Activated T-cell treated with anti-CD3 and anti-CD28 coated beads, Interleukin-2, amount 50 U/mL, for 72 hours (primary cell): ENCODE measurements at regions not wholly inside any gene's neighbourhood (a gene's known extent, or its start where the extent isn't known, plus 50 kb on each side); places are given as distances from the start of the nearest gene placed in this dataset.

Experiments
- ATAC-seq, 2 donors: fragments of 150-1000 bp; cut with Tn5 transposase; replicated peaks in 1 of 2; 2 replicates each; pipeline ENCODE4 v1.10.0; 2021; ENCODE audit warnings: moderate library complexity in 2 of 2, mild to moderate bottlenecking in 1 of 2
- DNase-seq, 2 donors: peaks; one replicate each; pipeline ENCODE4 v3.0.0; 2021 to 2022; ENCODE audit warnings: mixed read lengths in 1 of 2
- H3K27ac Mint-ChIP-seq: one replicate; pipeline ENCODE4 v1.8.0; 2022; ENCODE audit warnings: mild to moderate bottlenecking, moderate library complexity, mixed read lengths
- H3K27me3 Mint-ChIP-seq: one replicate; pipeline ENCODE4 v1.8.0; 2022; ENCODE audit warnings: low read depth, mixed read lengths
- H3K36me3 Mint-ChIP-seq, 2 donors: one replicate each; pipeline ENCODE4 v1.8.0; 2022; ENCODE audit warnings: mixed read lengths in 2 of 2, mild to moderate bottlenecking in 1 of 2; ENCODE audit not compliant: insufficient read depth in 2 of 2
- H3K4me1 Mint-ChIP-seq: one replicate; pipeline ENCODE4 v1.8.0; 2022; ENCODE audit warnings: low read depth, mixed read lengths
- H3K4me3 Mint-ChIP-seq, 2 donors: one replicate each; pipeline ENCODE4 v1.8.0; 2022; ENCODE audit warnings: mild to moderate bottlenecking in 2 of 2, mixed read lengths in 2 of 2, moderate library complexity in 2 of 2
- H3K9me3 Mint-ChIP-seq, 2 donors: one replicate each; pipeline ENCODE4 v1.8.0; 2022; ENCODE audit warnings: mixed read lengths in 2 of 2

DNA sequence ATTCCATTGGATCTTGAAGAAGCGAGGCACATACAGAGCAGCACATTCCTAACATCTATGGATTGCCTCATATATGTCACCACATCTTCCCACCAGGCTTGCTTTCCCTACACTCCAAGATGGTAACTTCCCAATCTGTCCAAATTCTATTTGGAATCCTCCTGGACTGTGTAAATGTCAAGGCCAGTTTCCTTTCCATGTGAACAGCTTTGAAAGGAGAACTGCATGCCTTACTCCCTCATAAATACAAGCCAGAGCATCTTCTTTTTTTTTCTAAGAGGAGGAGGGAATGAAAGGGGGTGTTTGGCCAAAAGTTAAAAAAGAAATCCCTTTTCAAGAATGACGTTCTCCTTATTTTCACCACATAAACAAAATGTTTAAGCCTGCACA is 103.8 kb upstream of the OSR1 start:
- H3K4me1 Mint-ChIP-seq = no peaks in the 10 kb centered on the region
- H3K9me3 Mint-ChIP-seq = peaks cover 1 to 4% of the 10 kb centered on the region in 2 donors
- DNase-seq (no peak), ATAC-seq (no peak)
- peaks cover 8% of the 10 kb centered on the region for H3K27me3 Mint-ChIP-seq
- H3K4me3 Mint-ChIP-seq = no peak overlapping the region
- H3K36me3 Mint-ChIP-seq = no peaks in the 10 kb centered on the region
- no peak overlapping the region for H3K27ac Mint-ChIP-seq

GRCh38 chr2:19461504-19462255 is 103.3 kb upstream of the OSR1 start:
- Mint-ChIP-seq H3K27ac (no peak overlapping the region), H3K36me3 (no peaks in the 10 kb centered on the region), H3K27me3 (peaks cover 8% of the 10 kb centered on the region), H3K4me1 (no peaks in the 10 kb centered on the region), H3K9me3 (peaks cover 0 to 2% of the 10 kb centered on the region in 2 donors), H3K4me3 (no peak overlapping the region)
- ATAC-seq (no peak), DNase-seq (no peak)

- no peak for DNase-seq
These were observed 102.3 kb upstream of the OSR1 start for GRCh38 chr2:19460761-19461160.

DNA sequence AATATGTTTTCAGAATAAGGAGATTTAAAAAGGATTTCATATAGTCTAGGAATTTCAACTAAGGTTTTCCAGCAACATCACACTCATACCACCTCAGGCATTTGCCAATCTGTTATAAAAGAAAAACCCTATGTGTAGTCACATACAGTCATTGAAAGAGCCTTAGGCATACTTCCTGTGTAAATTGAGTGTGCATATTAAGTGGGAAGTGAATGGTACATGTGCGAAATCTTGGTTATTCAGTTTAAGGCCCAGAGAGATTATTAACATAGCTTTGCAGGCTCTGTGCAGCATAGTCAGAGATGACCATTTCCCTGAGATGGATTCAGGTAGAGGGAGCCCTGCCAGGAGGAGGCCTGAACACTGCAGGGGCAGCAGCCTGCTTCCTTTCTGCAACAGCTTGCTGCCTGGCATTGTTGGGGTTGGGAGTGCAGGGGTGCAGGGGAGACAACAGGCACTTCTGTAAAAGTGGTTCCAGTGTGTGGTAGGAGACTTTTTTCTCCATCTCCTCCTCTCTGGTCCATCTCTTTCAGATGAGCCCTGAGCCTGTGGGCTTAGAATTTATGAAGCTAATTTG is 100.1 kb upstream of the OSR1 start:
- ATAC-seq (no peak), DNase-seq (no peak)
- no peak overlapping the region for H3K27ac Mint-ChIP-seq
- H3K27me3 Mint-ChIP-seq = peaks cover 8% of the 10 kb centered on the region
- no peaks in the 10 kb centered on the region for H3K4me1 Mint-ChIP-seq
- peaks cover 2 to 3% of the 10 kb centered on the region in 2 donors for H3K9me3 Mint-ChIP-seq
- H3K36me3 Mint-ChIP-seq = peaks cover 0 to 1% of the 10 kb centered on the region in 2 donors
- H3K4me3 Mint-ChIP-seq = no peak overlapping the region

More at GRCh38 chr2:19460761-19461160, 102.3 kb upstream of the OSR1 start:
- no peaks in the 10 kb centered on the region for H3K36me3 Mint-ChIP-seq
- ATAC-seq = no peak
- peaks cover 8% of the 10 kb centered on the region for H3K27me3 Mint-ChIP-seq
- no peak overlapping the region for H3K27ac Mint-ChIP-seq
- H3K9me3 Mint-ChIP-seq = peaks cover 0 to 2% of the 10 kb centered on the region in 2 donors
- no peak overlapping the region for H3K4me3 Mint-ChIP-seq
- H3K4me1 Mint-ChIP-seq = no peaks in the 10 kb centered on the region

- H3K36me3 Mint-ChIP-seq = peaks cover 0 to 1% of the 10 kb centered on the region in 2 donors
These were observed 99.4 kb upstream of the OSR1 start for GRCh38 chr2:19457809-19458208.

GRCh38 chr2:19456705-19457309 is 98.4 kb upstream of the OSR1 start:
- Mint-ChIP-seq H3K27me3 (peaks cover under 1% of the 10 kb centered on the region), H3K4me3 (no peak overlapping the region), H3K36me3 (peaks cover 0 to 1% of the 10 kb centered on the region in 2 donors), H3K4me1 (no peaks in the 10 kb centered on the region), H3K27ac (no peak overlapping the region), H3K9me3 (peaks cover 2 to 3% of the 10 kb centered on the region in 2 donors)
- ATAC-seq (no peak), DNase-seq (no peak)

More at GRCh38 chr2:19457809-19458208, 99.4 kb upstream of the OSR1 start:
- Mint-ChIP-seq H3K27ac (no peak overlapping the region), H3K4me1 (no peaks in the 10 kb centered on the region), H3K27me3 (peaks cover 8% of the 10 kb centered on the region), H3K4me3 (no peak overlapping the region), H3K9me3 (peaks cover 2 to 3% of the 10 kb centered on the region in 2 donors)
- DNase-seq = no peak
- ATAC-seq = no peak

DNA sequence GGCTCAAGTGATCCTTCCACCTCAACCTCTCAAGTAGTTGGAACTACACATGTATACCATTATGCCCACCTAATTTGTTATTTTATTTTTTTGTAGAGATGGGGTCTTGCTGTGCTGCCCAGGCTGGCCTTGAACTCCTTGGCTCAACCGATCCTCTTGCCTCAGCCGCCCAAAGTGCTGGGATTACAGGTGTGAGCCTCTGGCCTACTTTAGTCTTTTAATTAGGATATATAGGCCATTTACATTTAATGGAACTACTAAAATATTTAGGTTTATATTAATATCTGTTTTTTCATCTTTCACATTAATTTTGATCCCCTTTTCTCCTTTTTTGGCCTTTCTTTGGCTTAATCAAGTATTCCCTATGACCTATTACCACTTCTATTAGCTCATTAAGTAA is 95.7 kb upstream of the OSR1 start:
- Mint-ChIP-seq H3K36me3 (peaks cover 0 to 1% of the 10 kb centered on the region in 2 donors), H3K9me3 (peaks cover 2 to 3% of the 10 kb centered on the region in 2 donors), H3K4me3 (no peak overlapping the region), H3K27me3 (no peaks in the 10 kb centered on the region), H3K4me1 (no peaks in the 10 kb centered on the region), H3K27ac (no peak overlapping the region)
- no peak for ATAC-seq
- DNase-seq = no peak

- Mint-ChIP-seq H3K9me3 (peaks cover 0 to 5% of the 10 kb centered on the region in 2 donors), H3K27me3 (peaks cover 8% of the 10 kb centered on the region), H3K36me3 (peaks cover 0 to 2% of the 10 kb centered on the region in 2 donors), H3K27ac (no peak overlapping the region), H3K4me1 (no peaks in the 10 kb centered on the region), H3K4me3 (no peak overlapping the region)
- DNase-seq (no peak), ATAC-seq (no peak)
These were observed 84.3 kb upstream of the OSR1 start for GRCh38 chr2:19442731-19443130.

DNA sequence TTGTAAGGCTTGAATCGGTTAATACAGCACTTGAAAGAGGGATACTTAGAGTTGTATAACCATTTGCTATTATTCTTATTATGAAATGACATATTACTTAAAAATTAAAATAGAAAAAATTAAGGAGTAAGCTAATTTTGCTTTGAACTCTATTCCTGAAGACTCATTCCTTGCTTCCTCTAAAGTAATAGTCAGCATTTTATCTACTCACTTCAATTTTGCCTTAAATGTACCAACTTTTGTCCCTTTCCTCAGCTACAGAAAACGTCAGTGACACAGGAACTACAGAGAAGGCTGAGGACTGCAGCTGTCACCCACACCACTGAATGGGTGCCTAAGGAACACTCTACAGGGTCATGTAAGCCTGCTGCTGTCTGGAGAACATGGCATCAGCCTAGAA is 80.7 kb upstream of the OSR1 start:
- H3K27me3 Mint-ChIP-seq = peaks cover 17% of the 10 kb centered on the region
- H3K9me3 Mint-ChIP-seq = peaks cover 0 to 2% of the 10 kb centered on the region in 2 donors
- H3K36me3 Mint-ChIP-seq = no peaks in the 10 kb centered on the region
- no peaks in the 10 kb centered on the region for H3K4me1 Mint-ChIP-seq
- H3K27ac Mint-ChIP-seq = no peak overlapping the region
- DNase-seq = no peak
- H3K4me3 Mint-ChIP-seq = no peak overlapping the region
- no peak for ATAC-seq

- ATAC-seq = no peak
- peaks cover 17% of the 10 kb centered on the region for H3K27me3 Mint-ChIP-seq
- no peaks in the 10 kb centered on the region for H3K9me3 Mint-ChIP-seq
- no peak overlapping the region for H3K4me3 Mint-ChIP-seq
- no peak overlapping the region for H3K27ac Mint-ChIP-seq
- DNase-seq = no peak
- no peaks in the 10 kb centered on the region for H3K36me3 Mint-ChIP-seq
- H3K4me1 Mint-ChIP-seq = no peaks in the 10 kb centered on the region
These were observed 77.4 kb upstream of the OSR1 start for GRCh38 chr2:19435815-19436214.

DNA sequence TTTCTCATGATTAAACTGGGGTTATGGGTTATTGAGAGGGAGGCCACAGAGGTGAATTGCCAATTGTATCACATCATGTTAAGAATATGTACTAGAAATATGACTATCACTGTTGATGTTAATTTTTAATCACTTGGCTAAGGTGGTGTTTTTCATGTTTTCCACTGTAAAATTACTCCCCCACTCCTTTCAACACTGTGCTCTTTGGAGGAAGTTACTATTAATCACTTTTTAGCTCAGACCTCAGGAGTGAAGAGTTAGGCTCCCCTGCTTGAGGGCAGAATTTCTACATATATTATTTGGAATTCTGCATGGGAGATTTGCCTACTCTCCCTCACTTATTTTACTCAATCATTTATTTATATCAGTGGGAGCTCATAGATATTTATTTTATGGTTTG is 76.0 kb upstream of the OSR1 start:
- no peak for DNase-seq
- ATAC-seq = no peak
- Mint-ChIP-seq H3K4me1 (no peaks in the 10 kb centered on the region), H3K27ac (no peak overlapping the region), H3K9me3 (no peaks in the 10 kb centered on the region), H3K27me3 (peaks cover 17% of the 10 kb centered on the region), H3K4me3 (no peak overlapping the region), H3K36me3 (no peaks in the 10 kb centered on the region)

DNA sequence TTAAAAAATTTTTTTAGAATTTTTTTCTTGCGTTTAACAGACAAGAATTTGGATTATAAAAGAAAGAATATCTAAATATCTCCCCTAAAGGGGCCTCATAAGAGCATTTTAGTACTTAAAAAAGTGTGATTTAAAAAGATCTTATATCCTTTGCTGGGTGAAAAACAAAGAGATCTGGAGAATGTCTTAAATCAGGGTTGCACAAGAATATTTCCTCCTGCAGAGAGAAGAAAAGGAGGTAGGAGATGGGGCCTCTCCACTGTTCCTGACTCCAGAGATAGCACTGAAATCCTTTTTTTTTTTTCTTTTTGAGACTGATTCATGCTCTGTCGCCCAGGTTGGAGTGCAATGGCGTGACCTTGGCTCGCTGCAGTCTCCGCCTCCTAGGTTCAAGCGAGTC is 68.5 kb upstream of the OSR1 start:
- Mint-ChIP-seq H3K27ac (no peak overlapping the region), H3K4me3 (no peak overlapping the region), H3K36me3 (no peaks in the 10 kb centered on the region), H3K9me3 (no peaks in the 10 kb centered on the region), H3K27me3 (peaks cover 30% of the 10 kb centered on the region), H3K4me1 (no peaks in the 10 kb centered on the region)
- no peak for DNase-seq
- no peak for ATAC-seq

- no peaks in the 10 kb centered on the region for H3K36me3 Mint-ChIP-seq
- no peak overlapping the region for H3K4me3 Mint-ChIP-seq
- DNase-seq (no peak), ATAC-seq (no peak)
- no peaks in the 10 kb centered on the region for H3K4me1 Mint-ChIP-seq
- H3K27ac Mint-ChIP-seq = no peak overlapping the region
- peaks cover 30% of the 10 kb centered on the region for H3K27me3 Mint-ChIP-seq
- no peaks in the 10 kb centered on the region for H3K9me3 Mint-ChIP-seq
These were observed 67.7 kb upstream of the OSR1 start for GRCh38 chr2:19426144-19426543.
